GM21786 (cell line): ENCODE measurements at regions not wholly inside any gene's neighbourhood (a gene's known extent, or its start where the extent isn't known, plus 50 kb on each side); places are given as distances from the start of the nearest gene placed in this dataset.

ENCODE experiments used
- ATAC-seq: cut with Tn5 transposase; IDR thresholded peaks from one replicate; pipeline ENCODE4 v1.9.1; 2021; ENCODE audit not compliant: unreplicated experiment

DNA sequence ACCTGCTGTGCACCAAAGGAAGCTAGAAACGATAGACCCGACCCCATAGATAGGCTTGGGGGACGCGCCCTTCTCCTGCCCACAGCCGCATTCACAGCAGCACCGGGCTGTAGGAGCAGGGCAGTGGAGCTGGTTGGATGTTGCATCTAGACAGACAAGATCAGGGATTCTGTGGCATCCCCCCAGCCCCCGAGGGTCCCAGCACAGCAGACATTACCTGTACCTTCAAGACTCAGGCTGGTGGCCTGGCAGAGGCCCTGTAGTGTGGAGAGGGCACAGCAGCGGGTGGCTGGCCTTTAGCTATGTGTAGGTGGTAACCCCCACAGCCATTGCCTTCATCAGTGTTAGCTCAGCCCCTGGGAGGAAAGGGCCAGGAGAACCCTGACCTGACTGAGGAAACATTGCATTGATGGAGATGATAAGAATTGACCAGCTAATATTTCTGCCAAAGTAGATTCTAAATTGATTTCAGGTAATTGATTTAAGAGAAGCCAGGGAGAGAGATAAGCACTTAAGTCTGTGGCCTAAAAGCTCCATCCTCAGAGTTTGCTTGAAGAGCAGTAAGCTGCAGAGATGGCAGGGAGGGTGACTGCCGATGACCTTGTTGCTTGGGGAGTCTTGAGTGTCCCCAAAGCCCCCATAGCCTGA lies 269.4 kb downstream of the TLE3 start:
- no peak for ATAC-seq

DNA sequence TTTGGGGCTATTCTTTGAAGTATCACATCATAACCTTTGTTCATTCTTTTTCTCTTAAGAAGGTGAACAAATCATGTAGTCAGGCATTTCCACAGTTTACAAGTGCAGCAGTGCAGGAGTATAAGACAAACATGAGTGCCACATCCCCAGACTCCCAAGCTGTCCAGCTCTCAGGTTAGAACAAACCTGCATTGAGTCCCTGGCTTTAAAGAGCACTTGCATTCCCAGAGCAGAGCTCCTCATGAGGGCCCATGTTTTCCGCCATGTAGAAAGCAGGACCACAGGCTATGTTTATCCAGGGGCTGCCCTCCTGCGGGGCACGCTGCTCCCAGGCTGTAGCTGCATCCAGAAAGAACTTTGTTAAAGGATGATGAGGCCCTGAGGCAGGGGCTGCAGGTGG lies 267.7 kb downstream of the TLE3 start:
- no peak for ATAC-seq

DNA sequence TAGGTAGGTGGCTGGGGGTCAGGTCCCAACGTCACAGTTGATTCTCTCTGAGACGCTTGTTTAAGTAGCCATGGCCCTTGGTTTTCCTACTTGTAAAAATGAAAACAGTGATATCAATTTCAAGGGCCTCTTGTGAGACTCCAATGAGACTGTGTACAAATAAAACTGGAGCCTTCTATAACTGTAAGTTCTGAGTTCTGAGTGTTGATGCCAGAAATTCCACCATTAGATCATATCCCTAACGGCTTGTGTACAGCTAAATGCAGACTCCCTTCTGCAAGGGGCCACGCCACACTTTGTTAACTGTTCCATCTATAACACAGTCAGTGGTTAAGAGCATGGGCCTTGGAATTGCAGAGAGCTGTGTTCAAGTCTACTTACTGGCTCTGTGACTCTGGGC lies 267.3 kb downstream of the TLE3 start:
- no peak for ATAC-seq

DNA sequence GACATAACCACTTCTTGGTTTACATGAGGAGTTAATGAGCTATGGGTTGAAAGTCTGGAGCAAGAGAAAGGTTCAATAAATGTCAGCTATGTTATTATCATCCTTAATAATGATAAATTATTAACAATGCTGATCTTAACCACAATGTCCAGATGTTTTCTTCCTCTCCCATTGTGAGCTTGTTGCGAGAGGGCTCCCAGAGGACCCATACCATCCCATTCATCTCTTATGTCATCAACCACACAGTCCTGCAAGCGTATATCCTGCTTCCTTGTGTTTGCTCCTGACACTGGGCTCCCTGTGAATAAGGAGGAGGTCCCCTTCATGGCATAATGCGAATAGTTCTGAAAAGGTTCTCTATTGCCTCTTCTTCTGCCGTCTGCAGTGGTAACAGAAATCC lies 266.8 kb downstream of the TLE3 start:
- ATAC-seq: no peak

DNA sequence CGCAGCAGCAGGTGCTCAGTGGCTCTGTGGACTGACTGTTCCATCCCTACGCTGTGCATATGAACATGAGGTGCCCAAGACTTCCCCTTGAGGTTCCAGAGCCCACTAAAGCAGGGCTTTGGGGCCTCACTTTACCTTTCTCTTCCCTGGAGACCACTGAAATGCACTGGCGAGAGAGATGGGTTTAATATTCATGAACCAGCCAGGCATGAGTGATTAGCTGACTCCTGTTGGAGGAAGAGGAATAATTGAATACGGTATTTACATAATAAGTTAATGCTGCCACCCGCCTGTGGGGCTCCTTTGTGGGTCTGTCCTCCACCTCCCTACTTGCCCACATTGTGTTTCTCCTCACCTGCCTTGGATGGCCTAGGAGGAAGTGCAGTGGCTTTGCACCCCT lies 263.4 kb downstream of the TLE3 start:
- no peak for ATAC-seq

DNA sequence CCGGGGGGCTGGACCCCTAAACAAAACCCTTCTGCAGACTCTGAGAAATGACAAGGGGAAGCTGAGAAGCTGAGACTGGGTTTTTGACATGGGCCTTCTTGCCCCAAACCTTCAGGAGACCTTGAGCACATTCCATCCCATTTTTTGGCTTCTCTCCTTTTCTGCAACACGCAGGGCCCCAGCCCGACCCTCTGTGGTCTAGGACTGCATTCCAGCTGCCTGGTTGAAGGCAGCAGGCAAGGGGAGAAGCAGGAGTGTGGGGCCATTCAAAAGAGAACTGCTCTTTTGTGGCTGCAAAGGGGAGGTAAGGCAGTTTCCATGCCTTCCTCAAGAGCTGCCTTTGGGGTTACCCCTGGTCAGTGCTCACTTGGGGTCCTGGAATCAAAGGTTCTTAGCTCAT lies 263.0 kb downstream of the TLE3 start:
- no peak for ATAC-seq

DNA sequence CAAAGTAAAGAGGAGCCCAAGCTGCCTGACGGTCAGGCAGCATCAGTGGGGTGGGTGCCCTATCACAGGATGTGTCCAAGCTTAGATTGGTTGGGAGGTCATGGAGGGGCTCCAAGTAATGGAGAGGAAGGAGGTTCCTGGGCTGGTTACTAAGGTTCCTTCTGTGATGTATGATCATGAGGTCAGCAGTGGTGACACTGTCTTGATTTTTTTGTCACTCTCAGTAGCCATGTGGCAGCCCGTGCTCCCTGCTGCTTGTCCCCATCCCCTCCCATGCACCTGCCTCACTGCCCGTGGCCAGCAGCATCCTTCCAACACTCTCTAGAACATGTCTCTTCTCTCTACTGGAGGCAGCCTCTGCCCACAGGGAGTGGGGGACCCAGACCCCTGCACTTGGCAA lies 261.7 kb downstream of the TLE3 start:
- ATAC-seq: no peak

DNA sequence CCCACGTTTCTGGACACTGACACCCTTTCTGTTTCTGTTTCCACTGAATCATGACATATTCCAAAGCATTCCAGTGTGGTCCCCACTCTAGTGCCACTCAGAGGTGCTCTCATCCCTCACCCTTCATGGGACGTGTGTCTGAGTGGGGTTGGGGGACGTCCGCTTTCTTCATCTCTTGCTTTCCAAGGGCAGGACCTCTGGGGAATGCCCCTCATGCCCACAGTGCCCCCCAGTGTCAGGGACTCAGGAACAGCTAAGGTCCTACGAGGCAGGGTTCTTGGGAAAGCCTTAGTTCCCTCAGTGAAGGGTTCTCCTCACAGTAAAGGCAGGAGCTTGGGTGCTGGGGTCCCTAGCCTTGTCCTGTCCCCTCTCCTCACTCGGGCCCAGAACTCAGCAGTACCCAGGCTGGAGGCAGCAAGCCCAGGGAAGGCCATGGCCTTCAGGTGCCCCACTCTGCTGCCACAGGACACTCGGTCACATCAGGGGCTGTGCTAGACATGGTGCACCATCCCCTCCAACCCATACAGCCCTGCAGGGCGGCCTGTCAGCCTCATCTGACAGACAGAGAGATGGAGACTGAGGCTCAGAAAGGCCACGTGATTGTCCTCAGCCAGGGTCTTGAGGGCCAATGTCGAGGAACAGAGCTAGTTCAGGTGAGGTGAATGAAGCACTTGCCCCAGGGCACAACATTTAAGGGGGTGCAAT lies 261.0 kb downstream of the TLE3 start:
- ATAC-seq: no peak

DNA sequence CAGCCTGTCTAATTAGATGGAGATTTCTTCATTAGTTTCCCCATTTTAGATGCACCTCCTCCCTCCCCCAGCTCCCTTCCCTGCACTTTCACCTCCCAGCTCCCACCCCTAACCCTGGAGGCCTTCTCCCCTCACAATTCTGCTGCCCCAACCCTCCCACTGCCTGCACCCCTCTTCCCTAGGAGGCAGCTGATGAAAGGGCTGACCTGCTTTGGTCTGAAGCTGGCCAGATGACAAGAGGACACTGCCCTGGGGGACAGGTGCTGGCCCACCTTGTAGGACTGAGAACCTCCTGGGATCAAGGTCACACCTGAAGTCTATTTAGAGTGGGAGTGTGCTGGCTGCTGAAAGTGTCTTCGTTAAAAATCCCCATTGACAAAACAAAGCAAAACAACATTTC lies 259.4 kb downstream of the TLE3 start:
- no peak for ATAC-seq

DNA sequence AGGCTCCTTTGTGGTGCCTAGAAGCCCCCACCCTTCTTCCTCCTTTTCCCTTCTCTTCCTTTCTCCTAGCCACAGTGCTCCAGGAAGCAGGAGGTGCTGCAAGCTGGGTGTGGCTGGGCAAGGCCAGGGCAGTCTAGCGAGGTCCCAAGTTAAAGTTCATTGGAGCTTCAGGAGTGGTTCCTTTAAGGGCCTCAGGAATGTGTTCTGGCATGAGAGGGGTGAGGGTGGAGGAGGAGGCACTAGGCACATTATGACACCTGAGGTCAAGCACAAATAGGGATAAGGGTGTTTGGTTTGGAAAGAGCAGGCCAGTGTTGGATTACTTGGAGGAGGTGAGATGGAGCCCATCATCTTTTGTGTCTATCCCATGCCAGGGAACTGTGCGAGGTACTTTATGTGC lies 258.7 kb downstream of the TLE3 start:
- ATAC-seq: no peak

DNA sequence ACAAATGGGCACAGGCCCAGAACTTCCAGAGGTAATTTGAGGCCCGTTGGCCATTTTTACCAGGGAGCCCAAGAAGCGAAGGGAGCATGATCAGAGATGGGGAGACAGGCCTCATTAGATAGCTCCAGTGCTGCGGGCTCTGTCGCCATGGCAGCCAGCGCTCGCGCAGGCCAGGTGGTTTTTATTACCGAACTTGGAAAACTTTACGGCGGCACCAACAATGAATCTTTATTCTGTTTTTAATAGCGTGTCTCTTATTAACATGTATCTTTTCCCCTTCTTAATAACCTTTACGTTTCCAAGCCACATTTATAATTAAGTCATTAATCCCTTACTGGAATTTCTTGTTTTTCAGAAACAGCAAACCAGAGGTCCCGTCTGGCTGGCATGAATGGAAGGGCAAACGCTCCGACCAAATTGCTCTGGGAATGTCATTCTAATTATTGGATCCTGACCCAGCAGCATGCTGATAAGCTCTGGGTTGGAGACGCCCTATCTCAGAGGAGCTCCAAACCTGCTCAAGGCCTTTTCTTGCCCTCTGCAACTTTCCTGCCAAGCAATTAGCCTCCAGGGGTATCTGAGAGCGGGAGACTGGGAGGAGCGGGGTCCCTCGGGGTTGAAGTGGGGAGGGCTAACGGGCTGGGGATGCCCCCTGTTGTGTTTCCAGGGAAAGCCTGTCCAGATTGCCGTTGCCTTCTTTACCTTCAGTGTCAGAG lies 256.4 kb downstream of the TLE3 start:
- ATAC-seq: no peak

DNA sequence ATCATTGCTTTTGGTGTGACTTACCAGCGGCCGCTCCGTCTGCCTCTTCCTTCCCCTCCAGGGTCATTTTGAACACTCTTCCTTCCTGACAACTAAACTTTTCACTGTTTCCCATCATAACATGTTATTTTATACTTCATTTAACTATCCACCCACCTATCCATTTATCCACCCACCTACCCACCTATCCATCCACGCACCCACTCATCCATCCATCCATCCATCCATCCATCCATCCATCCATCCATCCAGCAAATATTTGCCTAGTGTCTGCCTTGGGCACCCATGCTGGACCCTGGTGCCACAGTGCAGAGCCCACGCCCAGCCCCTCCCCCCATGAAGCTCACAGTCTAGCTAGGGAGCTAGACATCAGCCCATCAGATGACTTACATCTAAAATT lies 254.9 kb downstream of the TLE3 start:
- no peak for ATAC-seq

DNA sequence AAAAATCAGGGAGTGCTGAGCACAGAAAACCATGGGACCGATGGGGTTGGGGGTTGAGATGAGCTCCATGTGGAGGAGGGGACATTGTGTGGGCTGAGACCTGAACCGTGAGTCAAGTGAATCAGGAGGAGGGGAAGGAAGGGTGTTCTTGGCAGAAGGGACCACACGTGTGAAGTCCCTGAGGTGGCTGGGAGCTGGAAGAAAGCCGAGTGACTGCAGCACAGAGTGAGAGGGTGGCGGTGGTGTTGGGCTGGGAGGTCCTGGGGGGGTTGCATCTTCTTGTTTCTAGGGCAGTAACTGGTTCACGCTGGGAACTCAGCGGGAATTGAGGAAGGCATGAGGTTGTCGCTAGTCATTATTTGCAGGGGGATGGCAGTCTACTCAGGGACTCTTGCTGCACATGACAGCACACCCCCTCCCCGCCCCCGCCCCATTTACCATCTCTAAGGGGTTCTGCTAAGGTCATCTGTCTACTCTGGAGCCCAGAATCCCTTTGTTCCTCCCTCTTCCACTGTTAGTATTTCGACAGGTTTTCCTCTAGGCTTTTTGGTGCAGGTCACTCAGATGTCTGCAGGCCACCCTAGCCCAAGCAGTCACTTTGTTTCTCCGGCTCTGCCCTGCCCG lies 254.3 kb downstream of the TLE3 start:
- no peak for ATAC-seq

DNA sequence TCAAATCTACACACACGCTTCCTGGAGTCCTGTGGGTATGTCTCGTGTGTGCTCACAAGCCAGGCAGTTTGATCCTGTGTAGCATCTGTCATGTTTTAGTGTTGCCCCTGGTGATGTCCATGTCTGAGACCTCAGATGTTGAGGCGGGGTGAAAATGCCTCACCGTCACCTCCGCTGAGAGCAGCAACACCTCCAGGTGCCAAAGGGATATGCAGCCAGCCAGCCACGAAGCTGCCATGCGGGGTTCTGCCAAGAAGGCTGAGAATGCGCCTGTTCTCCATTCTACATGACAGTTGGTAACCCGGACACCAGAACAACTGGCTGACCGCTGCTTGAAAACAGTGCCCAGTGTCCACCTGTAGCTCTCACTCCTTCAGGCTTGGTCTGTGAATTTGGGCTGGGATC lies 253.8 kb downstream of the TLE3 start:
- ATAC-seq: no peak

DNA sequence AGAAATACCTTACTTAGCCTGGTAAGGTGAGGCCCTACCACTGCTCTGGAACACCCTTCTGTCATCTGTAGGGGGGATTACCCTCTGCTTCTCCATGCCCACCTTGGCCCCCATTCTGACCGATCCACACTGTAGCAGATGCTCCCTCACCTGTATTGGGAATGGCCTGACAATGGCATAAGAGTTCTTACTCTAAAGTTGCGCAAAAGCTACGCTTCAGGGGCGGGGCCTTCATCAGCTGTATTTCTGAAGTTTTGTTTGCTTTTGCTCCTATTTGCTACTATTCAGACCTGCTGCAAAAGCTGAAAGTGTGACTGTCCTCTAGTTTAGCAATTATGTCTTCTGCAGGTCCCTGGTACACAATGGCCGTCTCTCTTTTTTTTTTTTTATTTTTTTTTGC lies 252.6 kb downstream of the TLE3 start:
- no peak for ATAC-seq

DNA sequence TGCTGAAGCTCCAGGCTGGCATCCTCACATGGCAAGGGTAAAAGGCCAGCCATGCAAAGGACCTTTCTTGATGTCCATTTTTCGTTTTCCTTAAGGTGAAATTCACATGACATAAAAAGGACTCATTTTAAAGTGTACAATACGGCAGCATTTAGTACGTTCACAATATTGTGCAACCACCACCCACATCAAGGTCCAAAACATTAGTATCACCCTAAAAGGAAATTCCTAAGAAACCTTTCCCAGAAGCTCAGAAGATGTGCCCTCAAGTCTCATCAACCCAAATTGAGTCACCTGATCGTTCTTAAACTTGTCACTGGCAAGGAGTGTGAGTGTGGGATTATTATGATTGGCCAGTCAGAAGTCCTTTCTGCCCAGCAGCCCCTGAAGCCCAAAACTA lies 250.1 kb downstream of the TLE3 start:
- no peak for ATAC-seq

DNA sequence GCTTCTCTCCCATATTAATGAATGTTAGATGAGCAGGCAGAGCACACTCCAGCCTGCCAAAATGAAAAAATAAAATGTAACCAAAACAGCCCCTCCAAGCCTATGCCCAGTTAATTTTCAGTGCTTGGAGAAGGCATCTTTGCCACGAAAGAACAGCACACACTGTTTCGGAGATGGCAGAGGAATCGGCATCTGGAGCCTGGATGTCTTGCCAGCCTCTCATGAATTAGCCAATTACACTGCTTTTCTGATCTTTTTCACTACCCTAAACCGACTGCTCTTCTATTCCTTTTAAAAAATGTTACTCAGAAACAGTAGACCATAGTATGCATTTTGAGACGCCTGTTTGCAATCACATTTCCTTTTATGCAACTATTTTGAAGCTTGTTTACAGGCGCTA lies 249.6 kb downstream of the TLE3 start:
- ATAC-seq: no peak

DNA sequence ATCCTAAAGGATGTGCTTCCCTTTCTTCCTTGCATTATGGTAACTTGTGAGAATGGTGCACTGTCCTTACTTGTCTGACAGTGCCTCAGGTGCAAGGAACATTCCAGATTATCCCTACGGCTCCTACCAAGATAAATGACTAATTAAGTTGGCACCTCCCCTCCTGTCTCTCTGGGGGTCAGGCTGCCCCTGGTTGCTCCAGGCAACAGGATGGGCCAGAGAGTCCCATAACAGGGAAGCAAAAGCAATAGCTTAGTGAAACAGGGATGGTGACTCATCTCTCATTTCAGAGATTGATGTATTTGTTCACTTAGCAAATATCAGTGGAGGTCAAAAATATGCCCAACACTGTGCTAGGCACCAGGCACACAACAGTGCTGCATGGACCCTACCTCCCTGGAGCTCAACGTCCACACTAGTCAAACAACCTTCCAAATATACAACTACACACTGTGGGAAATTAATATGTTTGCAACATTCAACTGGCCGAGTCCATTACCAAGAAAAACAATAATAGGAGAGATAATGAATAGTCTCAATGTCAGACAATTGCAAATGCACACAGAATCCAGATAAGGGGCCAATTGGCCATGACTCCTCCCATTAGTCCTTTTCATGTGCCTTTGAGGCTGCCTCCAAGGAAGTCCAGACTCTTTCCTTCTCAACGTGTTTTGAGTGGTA lies 249.0 kb downstream of the TLE3 start:
- no peak for ATAC-seq

DNA sequence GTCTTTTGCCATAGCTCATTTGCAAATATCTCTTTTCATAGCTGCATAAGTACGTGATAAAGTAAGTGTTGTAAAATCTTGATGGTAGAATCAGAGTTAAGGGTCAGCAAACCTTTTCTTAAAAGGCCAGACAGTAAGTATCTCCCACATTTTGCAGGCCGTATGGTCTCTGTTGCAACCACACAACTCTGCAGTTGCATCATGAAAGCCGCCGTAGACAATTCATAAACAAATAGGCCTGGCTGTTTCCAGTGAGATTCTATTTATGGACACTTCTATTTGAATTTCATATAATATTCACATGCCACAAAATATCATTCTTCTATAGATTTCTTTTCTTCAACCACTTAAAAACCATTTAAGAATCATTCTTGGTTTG lies 248.5 kb downstream of the TLE3 start:
- no peak for ATAC-seq

DNA sequence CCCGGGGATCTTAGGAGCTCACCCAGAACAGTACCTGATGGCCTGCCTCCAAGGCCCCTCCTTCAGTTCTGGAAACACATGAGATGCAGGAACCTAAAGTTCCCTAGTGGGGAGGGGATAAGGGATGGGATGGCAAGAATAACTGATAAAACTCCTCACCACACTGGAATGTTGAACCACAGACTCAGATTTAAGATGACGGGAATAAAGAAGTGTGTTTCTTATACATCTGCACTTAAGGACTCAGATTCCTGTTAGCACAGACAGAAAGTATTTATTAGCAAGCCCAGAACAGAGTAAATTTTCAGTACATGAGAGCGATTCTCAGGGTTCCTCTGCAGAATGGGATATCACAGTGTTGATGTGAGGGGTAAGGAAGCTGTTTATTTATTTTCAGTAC lies 245.2 kb downstream of the TLE3 start:
- ATAC-seq: no peak

DNA sequence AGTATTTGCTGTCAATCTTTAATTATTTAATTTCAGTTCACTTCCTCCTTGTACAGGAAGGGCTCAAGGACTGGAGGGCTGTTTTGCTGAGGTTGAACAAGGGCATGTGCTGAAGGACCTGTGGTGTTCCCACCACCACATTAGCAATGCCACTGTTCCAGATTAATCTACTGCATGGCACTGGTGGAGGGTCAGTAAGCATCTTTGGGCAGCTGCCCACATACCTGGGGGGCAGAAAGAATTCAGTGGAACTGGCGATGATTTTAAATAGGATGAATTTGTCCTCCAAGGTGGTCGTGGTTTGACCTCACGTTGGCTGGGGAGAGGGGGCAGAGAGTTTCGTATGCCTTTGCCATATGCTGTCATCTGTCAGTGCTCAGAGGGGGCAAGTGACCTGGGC lies 244.8 kb downstream of the TLE3 start:
- no peak for ATAC-seq
